ENCODE measurements at regions not wholly inside any gene's neighbourhood (a gene's known extent, or its start where the extent isn't known, plus 50 kb on each side); places are given as distances from the start of the nearest gene placed in this dataset.

DNA sequence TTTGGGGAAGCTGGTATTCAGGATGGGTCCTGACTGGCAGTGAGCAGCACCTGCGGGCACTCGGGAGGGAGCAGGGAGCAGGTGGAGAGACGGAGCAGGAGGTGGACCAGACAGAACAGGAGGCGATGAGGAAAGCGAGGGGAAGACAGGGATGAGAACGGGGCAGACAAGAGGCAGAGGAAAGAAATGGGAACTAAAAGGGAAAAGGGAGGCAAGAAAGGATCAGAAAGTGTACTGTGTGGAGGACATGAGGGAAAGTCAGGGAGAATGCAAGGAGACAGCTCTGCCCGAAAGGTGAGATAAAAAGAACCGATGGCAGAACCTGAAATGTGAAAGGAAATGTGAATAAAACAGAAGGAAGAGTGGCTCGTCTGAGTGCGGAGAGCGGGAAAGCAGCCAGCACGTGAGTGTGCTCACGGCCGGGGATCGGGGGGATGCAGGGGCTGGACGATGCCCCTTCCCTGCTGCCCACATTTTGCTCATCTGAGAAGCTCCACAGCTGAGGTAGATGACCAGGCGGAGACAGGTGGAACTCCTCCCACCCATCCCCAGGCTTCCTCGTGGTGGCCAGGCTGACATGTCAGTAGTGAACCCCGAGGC lies 494.4 kb upstream of the B3GAT1 start:
- TF ChIP-seq, protein P1, sequence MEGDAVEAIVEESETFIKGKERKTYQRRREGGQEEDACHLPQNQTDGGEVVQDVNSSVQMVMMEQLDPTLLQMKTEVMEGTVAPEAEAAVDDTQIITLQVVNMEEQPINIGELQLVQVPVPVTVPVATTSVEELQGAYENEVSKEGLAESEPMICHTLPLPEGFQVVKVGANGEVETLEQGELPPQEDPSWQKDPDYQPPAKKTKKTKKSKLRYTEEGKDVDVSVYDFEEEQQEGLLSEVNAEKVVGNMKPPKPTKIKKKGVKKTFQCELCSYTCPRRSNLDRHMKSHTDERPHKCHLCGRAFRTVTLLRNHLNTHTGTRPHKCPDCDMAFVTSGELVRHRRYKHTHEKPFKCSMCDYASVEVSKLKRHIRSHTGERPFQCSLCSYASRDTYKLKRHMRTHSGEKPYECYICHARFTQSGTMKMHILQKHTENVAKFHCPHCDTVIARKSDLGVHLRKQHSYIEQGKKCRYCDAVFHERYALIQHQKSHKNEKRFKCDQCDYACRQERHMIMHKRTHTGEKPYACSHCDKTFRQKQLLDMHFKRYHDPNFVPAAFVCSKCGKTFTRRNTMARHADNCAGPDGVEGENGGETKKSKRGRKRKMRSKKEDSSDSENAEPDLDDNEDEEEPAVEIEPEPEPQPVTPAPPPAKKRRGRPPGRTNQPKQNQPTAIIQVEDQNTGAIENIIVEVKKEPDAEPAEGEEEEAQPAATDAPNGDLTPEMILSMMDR (conservative IDR thresholded peaks at IDR 0.05) = no peak
- TF ChIP-seq EZH2 (IDR thresholded peaks at IDR 0.05; ENCODE audit: low read depth) = no peak
